BE2C (cell line): ENCODE measurements at regions not wholly inside any gene's neighbourhood (a gene's known extent, or its start where the extent isn't known, plus 50 kb on each side); places are given as distances from the start of the nearest gene placed in this dataset.
"Not testable (repeated sequence)": the region's sequence is repeated elsewhere in the genome, so short reads cannot be mapped to it uniquely, and the experiment has no call there.

ENCODE experiments used
- DNase-seq: peaks from one replicate; pipeline ENCODE4 v3.0.0-alpha.2; 2020
- H3K27me3 ChIP-seq: fragments of 250-450 bp; sonication (Bioruptor Pico); 2 replicates; pipeline ENCODE4 v1.5.1; 2020; ENCODE audit warnings: mild to moderate bottlenecking
- H3K36me3 ChIP-seq: fragments of 250-450 bp; sonication (Bioruptor Pico); 2 replicates; pipeline ENCODE4 v1.5.1; 2020; ENCODE audit warnings: mild to moderate bottlenecking
- H3K4me1 ChIP-seq: fragments of 250-450 bp; sonication (Bioruptor Pico); 2 replicates; pipeline ENCODE4 v1.5.1; 2020
- H3K4me3 ChIP-seq: 2 replicates; pipeline ENCODE4 v1.5.1; 2011; ENCODE audit warnings: low read depth, low read length
- H3K9me3 ChIP-seq: fragments of 250-450 bp; sonication (Bioruptor Pico); 2 replicates; pipeline ENCODE4 v1.5.1; 2020
- CTCF ChIP-seq: IDR thresholded peaks from 2 replicates; pipeline ENCODE4 v1.5.1; 2012; ENCODE audit warnings: mild to moderate bottlenecking, low read depth, low read length

- TF ChIP-seq CTCF, result no peak
- no peaks in the 10 kb centered on the region for H3K36me3 ChIP-seq
- H3K4me1 ChIP-seq, result no peaks in the 10 kb centered on the region
- H3K4me3 ChIP-seq, result no peak overlapping the region
- no peak for DNase-seq
- no peaks in the 10 kb centered on the region for H3K27me3 ChIP-seq
- H3K9me3 ChIP-seq, result no peaks in the 10 kb centered on the region
Observed at GRCh38 chr3:104347291-104347690, 1019.4 kb upstream of the ALCAM start.

DNA sequence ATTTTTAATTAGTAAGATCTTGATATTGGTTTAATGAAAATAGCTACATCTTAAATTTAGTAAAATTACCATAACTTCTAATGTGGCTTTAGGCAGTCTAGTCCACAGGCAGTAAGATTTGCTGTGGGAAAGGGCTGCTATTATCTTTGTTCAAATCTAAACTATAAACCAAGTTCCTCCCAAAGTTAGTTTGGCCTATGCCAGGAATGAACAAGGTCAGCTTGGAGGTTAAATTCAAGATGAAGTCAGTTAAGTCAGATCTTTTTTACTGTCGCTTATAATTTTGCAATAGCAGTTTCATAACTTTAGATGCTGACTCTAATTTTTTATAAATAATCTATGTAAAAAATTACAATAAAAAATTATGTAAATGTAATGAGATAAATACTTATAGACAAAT lies 1016.9 kb upstream of the ALCAM start:
- H3K9me3 ChIP-seq, result no peaks in the 10 kb centered on the region; the same call in 1 of the 2 replicates
- TF ChIP-seq CTCF, result no peak

GRCh38 chr3:104353951-104354350 lies 1012.8 kb upstream of the ALCAM start:
- DNase-seq, result no peak
- Histone ChIP-seq H3K4me1 (no peaks in the 10 kb centered on the region), H3K27me3 (no peaks in the 10 kb centered on the region), H3K4me3 (no peak overlapping the region), H3K9me3 (no peaks in the 10 kb centered on the region; the same call in 1 of the 2 replicates), H3K36me3 (no peaks in the 10 kb centered on the region)
- TF ChIP-seq CTCF, result no peak

More for the DNA sequence above, 1016.9 kb upstream of the ALCAM start:
- H3K27me3 ChIP-seq, result no peaks in the 10 kb centered on the region
- no peaks in the 10 kb centered on the region for H3K36me3 ChIP-seq
- no peak overlapping the region for H3K4me3 ChIP-seq
- no peaks in the 10 kb centered on the region for H3K4me1 ChIP-seq
- no peak for DNase-seq

DNA sequence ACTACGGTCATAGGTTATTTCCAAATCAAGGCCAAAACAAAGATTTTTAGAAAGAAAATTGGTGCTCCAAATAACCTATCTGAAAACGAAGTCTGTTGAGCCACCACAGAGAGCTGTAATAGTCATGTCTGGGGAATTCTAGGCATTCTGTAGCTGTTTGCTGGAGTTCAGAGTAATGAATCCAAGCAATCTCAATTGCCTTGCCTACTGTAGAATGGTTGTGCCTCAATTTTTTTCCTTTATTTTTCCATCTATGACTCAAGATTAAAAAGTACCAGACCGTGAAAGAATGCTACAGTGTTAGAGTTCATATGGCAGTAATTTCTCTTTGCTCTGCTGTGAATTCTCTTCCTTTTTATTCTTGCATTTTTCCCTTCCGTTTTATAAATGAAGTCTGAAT lies 1007.2 kb upstream of the ALCAM start:
- Histone ChIP-seq H3K9me3 (no peaks in the 10 kb centered on the region), H3K4me3 (no peak overlapping the region), H3K4me1 (no peaks in the 10 kb centered on the region), H3K36me3 (no peaks in the 10 kb centered on the region), H3K27me3 (no peaks in the 10 kb centered on the region)
- no peak for DNase-seq
- no peak for TF ChIP-seq CTCF

- no peaks in the 10 kb centered on the region for H3K27me3 ChIP-seq
- H3K36me3 ChIP-seq, result no peaks in the 10 kb centered on the region
- DNase-seq, result no peak
- H3K4me3 ChIP-seq, result no peak overlapping the region
- no peak for TF ChIP-seq CTCF
- no peaks in the 10 kb centered on the region for H3K9me3 ChIP-seq
- no peaks in the 10 kb centered on the region for H3K4me1 ChIP-seq
Observed at GRCh38 chr3:104360038-104360437, 1006.7 kb upstream of the ALCAM start.

- H3K4me3 ChIP-seq, H3K4me1 ChIP-seq, H3K27me3 ChIP-seq, H3K36me3 ChIP-seq, DNase-seq, H3K9me3 ChIP-seq: not testable (repeated sequence)
Observed at GRCh38 chr3:104361748-104362147, 1005.0 kb upstream of the ALCAM start.

DNA sequence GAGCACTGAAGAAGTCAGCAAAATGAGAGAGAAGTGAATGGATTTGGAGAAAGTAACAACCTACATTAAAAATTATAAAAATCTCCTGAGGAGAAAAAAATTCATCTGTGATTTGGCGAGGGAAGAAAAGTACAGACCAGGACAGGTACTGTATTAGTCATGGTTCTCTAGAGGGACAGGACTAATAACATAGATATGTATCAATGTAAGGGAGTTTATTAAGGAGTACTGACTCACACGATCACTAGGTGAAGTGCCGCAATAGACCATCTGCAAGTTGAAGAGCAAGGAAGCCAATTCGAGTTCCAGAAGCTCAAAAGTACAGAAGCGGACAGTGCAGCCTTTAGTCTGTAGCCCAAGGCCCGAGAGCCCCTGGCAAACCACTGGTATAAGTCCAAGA lies 1004.4 kb upstream of the ALCAM start:
- no peaks in the 10 kb centered on the region for H3K9me3 ChIP-seq

More for the DNA sequence above, 1004.4 kb upstream of the ALCAM start:
- Histone ChIP-seq H3K27me3 (no peaks in the 10 kb centered on the region), H3K36me3 (no peaks in the 10 kb centered on the region), H3K4me1 (no peaks in the 10 kb centered on the region), H3K4me3 (no peak overlapping the region)
- TF ChIP-seq CTCF, result no peak
- no peak for DNase-seq
